KBM-7 (cell line): ENCODE measurements at regions not wholly inside any gene's neighbourhood (a gene's known extent, or its start where the extent isn't known, plus 50 kb on each side); places are given as distances from the start of the nearest gene placed in this dataset.
"Not testable (repeated sequence)": the region's sequence is repeated elsewhere in the genome, so short reads cannot be mapped to it uniquely, and the experiment has no call there.

Experiments used
- DNase-seq: peaks from one replicate; pipeline ENCODE4 v3.0.0-alpha.2; 2015
- in situ Hi-C: fragments of 300-500 bp; cut with MboI; formaldehyde crosslinking; loops from 2 replicates; pipeline ENCODE4 v1.14.3; 2020; ENCODE audit warnings: low sequenced_read_pairs, low pct_unique_long_range_greater_than_20kb, mixed read lengths

DNA sequence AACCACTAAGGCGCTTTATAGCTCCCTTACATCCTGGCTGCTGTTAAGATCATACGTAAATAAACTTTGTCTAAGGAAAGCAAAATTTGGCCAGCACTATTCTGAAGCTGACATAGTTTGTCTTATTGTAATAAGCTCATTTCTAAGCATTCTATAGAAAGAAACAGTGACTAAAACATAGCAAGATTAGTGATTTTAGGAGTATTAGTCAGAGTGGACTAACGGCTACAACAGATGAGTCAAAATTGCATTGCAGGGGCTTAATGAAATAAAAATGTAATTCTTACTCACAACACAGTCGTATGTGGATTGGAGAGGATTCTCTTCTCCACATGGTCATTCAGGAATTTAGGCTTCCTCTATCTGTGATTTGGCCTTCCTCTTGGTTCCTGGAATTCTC is 347.6 kb downstream of the GADD45G start:
- in situ Hi-C loops = no loop called here
- DNase-seq = no peak

GRCh38 chr9:89953263-89953662 is 348.5 kb downstream of the GADD45G start:
- DNase-seq, in situ Hi-C loops: not testable (repeated sequence)

- in situ Hi-C loops = no loop called here
- DNase-seq = no peak
These were observed 349.2 kb downstream of the GADD45G start for GRCh38 chr9:89953824-89954615.

- no peak for DNase-seq
- in situ Hi-C loops = no loop called here
These were observed 350.3 kb downstream of the GADD45G start for GRCh38 chr9:89955144-89955543.

DNA sequence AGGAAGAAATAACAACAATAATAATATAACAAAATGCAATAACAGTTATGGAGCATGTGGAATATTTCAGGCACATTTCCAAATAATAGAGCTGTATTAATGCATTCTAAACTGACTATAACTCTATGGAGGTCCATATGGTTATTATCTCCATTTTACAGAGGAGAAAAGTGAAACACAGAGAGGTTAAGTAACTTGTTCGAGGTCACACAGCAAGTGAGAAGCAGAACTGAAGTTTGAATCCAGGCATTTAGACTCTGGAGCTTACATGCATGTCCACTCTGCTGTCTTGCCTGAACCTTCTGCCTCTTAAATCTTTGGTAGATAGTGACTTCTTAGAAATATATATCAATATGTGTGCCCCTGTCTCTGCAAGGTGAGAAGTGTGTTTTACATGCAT is 350.8 kb downstream of the GADD45G start:
- DNase-seq = no peak
- in situ Hi-C loops = no loop called here

- no peak for DNase-seq
- in situ Hi-C loops = no loop called here
These were observed 351.5 kb downstream of the GADD45G start for GRCh38 chr9:89956331-89956730.

GRCh38 chr9:89956907-89957306 is 352.1 kb downstream of the GADD45G start:
- DNase-seq = no peak

DNA sequence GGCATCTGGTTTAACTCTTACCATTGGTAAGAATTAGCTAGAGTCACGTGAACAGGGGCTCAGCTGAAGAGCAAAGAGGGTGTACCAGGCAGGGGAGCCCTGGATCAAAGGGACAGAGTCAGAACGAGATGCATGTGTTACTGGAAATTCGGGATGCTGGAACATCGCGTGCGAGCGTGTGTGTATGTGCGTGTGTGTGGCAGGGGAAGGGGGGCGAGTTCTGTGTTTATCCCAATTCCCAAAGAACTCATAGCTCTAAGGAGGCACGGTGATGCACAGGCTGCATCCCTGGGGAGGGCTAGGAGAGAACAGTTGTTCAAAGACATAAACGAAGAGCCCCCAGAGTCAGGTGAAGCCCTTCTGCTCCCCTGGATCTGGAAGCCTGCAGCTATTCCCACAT is 353.3 kb downstream of the GADD45G start:
- in situ Hi-C loops = no loop called here
- no peak for DNase-seq

More at GRCh38 chr9:89956907-89957306, 352.1 kb downstream of the GADD45G start:
- in situ Hi-C loops = no loop called here

- in situ Hi-C loops = no loop called here
- DNase-seq = no peak
These were observed 357.0 kb downstream of the GADD45G start for GRCh38 chr9:89961616-89962341.

GRCh38 chr9:89963280-89963679 is 358.5 kb downstream of the GADD45G start:
- in situ Hi-C loops = no loop called here

GRCh38 chr9:89967527-89967926 is 362.7 kb downstream of the GADD45G start:
- DNase-seq = no peak
- in situ Hi-C loops = no loop called here

More at GRCh38 chr9:89963280-89963679, 358.5 kb downstream of the GADD45G start:
- DNase-seq = no peak

- in situ Hi-C loops = no loop called here
- no peak for DNase-seq
These were observed 364.4 kb downstream of the GADD45G start for GRCh38 chr9:89969156-89969675.

DNA sequence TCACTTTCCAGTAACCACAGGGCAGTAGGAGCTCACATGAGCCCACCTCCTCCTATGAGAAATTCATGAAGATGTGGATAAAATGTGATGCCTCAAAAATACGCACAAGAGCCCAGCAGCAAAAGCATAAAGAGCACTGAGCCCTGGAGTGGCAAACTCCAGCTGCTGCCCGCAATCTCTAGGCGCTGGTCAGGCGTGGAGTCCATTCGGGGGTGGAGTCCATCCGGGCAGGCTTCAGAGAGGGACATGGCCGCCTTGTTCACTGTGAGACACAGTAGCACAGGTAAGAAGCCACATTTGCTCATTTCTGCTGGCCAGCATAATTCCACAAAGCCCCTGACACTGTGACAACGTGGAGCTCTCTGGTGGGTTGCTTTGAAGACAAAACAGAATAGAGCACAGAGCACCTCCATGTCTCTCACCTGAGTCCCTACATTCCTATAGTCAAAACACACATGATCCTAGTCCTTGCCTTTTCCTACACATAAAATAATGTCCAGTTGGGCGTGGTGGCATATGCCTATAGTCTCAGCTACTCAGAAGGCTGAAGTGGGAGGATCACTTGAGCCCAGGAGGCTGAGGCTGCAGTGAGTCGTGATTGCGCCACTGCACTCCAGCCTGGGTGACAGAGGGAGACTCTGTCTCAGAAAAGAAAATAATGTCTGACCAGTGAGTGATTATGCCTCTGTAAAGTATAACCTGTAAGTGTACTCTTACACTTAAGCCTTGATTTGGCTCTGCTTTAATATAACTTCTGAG is 365.2 kb downstream of the GADD45G start:
- DNase-seq = no peak
- in situ Hi-C loops = no loop called here

- in situ Hi-C loops = no loop called here
- no peak for DNase-seq
These were observed 365.9 kb downstream of the GADD45G start for GRCh38 chr9:89970701-89971100.

GRCh38 chr9:89972535-89972934 is 367.7 kb downstream of the GADD45G start:
- no peak for DNase-seq
- in situ Hi-C loops = no loop called here

GRCh38 chr9:89974582-89974981 is 369.8 kb downstream of the GADD45G start:
- DNase-seq = no peak
- in situ Hi-C loops = no loop called here

DNA sequence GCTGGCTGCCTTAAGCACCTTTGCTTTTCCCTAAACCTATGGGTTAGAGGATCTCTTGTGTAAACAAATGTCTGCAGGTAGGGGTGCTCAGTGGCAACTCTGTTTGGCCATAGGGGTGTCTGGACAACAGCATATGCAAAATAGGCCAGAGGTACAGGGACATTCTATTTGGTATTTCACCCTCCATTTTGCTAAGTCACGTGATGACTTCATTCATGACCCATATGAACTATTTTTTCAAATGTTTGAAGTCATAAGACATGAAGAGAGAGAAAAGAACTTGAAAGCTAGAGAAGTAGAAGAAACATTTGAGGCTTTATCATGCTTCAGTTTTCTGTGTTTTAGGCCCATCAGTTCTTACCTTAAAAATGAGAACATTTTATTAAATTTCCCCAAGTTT is 370.2 kb downstream of the GADD45G start:
- in situ Hi-C loops = no loop called here
- DNase-seq = no peak

GRCh38 chr9:89975630-89976029 is 370.8 kb downstream of the GADD45G start:
- in situ Hi-C loops = no loop called here
- DNase-seq = no peak

GRCh38 chr9:89978185-89978584 is 373.4 kb downstream of the GADD45G start:
- no peak for DNase-seq
- in situ Hi-C loops = no loop called here

DNA sequence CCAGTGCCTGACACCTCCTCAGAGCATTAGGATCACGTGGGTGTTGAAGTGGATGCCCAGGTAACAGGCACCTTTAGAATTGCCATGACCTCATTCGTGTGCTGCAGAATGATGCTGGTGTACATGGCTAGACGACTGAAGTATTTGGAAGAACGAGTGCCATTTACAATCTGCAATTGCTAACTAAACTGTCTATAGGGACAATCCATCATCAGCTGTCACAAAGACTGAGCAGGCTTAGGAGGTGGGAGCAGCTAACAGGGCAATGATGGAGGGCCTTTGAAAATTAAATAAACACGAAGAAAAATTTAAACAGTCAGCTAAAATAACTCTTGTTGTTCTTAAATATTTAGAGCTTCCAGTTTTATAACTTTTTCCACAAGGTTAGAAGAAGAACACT is 375.8 kb downstream of the GADD45G start:
- DNase-seq = no peak
- in situ Hi-C loops = no loop called here
